ENCODE measurements at regions not wholly inside any gene's neighbourhood (a gene's known extent, or its start where the extent isn't known, plus 50 kb on each side); places are given as distances from the start of the nearest gene placed in this dataset.

DNA sequence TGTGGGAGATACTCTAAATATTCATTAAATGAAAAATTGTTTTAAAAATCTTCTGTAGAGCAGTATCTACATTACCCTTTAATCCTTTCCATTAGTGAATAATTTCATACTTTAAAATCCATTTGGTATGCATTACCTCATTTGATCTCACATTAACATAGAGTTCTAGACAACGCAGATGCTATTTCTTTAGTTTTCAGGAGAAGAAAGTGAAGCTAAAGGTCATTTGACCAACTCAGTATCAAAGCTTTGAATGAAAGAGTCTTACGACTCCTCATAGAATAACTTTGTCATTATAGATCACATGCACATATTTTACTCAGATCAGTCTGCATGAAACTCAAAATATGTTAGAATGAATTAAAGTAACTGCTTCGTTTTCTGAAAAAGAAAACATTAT lies 460.2 kb downstream of the DNAJB9 start:
- TF ChIP-seq, protein P1, sequence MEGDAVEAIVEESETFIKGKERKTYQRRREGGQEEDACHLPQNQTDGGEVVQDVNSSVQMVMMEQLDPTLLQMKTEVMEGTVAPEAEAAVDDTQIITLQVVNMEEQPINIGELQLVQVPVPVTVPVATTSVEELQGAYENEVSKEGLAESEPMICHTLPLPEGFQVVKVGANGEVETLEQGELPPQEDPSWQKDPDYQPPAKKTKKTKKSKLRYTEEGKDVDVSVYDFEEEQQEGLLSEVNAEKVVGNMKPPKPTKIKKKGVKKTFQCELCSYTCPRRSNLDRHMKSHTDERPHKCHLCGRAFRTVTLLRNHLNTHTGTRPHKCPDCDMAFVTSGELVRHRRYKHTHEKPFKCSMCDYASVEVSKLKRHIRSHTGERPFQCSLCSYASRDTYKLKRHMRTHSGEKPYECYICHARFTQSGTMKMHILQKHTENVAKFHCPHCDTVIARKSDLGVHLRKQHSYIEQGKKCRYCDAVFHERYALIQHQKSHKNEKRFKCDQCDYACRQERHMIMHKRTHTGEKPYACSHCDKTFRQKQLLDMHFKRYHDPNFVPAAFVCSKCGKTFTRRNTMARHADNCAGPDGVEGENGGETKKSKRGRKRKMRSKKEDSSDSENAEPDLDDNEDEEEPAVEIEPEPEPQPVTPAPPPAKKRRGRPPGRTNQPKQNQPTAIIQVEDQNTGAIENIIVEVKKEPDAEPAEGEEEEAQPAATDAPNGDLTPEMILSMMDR (conservative IDR thresholded peaks at IDR 0.05; ENCODE audit: low read depth, low read length): no peak
- no peak for TF ChIP-seq POLR2A (IDR thresholded peaks at IDR 0.05; ENCODE audit: low read depth, low read length)
- TF ChIP-seq SMC3 (IDR thresholded peaks at IDR 0.05; ENCODE audit: low read depth, low read length): no peak
- TF ChIP-seq BHLHE40 (IDR thresholded peaks at IDR 0.05; ENCODE audit: low read depth, low read length): no peak
- TF ChIP-seq RAD21 (IDR thresholded peaks at IDR 0.05; ENCODE audit: low read length): no peak
- no peak for TF ChIP-seq MAZ (IDR thresholded peaks at IDR 0.05; ENCODE audit: borderline replicate concordance, low read depth, low read length)
- no peak for TF ChIP-seq CHD1 (IDR thresholded peaks at IDR 0.05; ENCODE audit: low read depth, low read length)
- no peak for TF ChIP-seq CEBPB (IDR thresholded peaks at IDR 0.05; ENCODE audit: low read depth, low read length)
- TF ChIP-seq FOS (IDR thresholded peaks at IDR 0.05; ENCODE audit: low read depth, low read length): no peak
- TF ChIP-seq, protein P2, sequence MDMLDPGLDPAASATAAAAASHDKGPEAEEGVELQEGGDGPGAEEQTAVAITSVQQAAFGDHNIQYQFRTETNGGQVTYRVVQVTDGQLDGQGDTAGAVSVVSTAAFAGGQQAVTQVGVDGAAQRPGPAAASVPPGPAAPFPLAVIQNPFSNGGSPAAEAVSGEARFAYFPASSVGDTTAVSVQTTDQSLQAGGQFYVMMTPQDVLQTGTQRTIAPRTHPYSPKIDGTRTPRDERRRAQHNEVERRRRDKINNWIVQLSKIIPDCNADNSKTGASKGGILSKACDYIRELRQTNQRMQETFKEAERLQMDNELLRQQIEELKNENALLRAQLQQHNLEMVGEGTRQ (IDR thresholded peaks at IDR 0.05; ENCODE audit: low read depth, low read length): no peak
- no peak for TF ChIP-seq MXI1 (IDR thresholded peaks at IDR 0.05; ENCODE audit: borderline replicate concordance, low read depth, low read length)
- TF ChIP-seq, protein P3, sequence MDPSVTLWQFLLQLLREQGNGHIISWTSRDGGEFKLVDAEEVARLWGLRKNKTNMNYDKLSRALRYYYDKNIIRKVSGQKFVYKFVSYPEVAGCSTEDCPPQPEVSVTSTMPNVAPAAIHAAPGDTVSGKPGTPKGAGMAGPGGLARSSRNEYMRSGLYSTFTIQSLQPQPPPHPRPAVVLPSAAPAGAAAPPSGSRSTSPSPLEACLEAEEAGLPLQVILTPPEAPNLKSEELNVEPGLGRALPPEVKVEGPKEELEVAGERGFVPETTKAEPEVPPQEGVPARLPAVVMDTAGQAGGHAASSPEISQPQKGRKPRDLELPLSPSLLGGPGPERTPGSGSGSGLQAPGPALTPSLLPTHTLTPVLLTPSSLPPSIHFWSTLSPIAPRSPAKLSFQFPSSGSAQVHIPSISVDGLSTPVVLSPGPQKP (IDR thresholded peaks at IDR 0.05; ENCODE audit: borderline replicate concordance, low read depth, low read length): no peak
- TF ChIP-seq RFX5 (IDR thresholded peaks at IDR 0.05; ENCODE audit: low read depth, low read length): no peak
- TF ChIP-seq NFE2L2 (IDR thresholded peaks at IDR 0.05; ENCODE audit: low read depth, low read length): no peak
